Suprapubic skin (tissue), 4 donors: ENCODE measurements at regions not wholly inside any gene's neighbourhood (a gene's known extent, or its start where the extent isn't known, plus 50 kb on each side); places are given as distances from the start of the nearest gene placed in this dataset.

Experiments
- CTCF ChIP-seq, 2 donors: fragments of 200-600 bp in 1 of 2; fragments of 450-650 bp in 1 of 2; sonication (generic) in 1 of 2; IDR thresholded peaks; one replicate each; pipeline ENCODE4 v1.5.1; 2016 to 2019; ENCODE audit warnings: antibody characterized with exemption in 2 of 2, mild to moderate bottlenecking in 1 of 2, moderate library complexity in 1 of 2
- EP300 ChIP-seq: sonication (generic); formaldehyde crosslinking; IDR thresholded peaks from one replicate; pipeline ENCODE4 v1.6.1; 2017; ENCODE audit warnings: antibody characterized with exemption
- POLR2A ChIP-seq, 2 donors: fragments of 450-650 bp; IDR thresholded peaks; one replicate each; pipeline ENCODE4 v1.6.1; 2017; ENCODE audit warnings: antibody characterized with exemption in 2 of 2, mild to moderate bottlenecking in 2 of 2, moderate library complexity in 2 of 2
- POLR2AphosphoS5 ChIP-seq, 3 donors: sonication (generic); formaldehyde crosslinking; IDR thresholded peaks; one replicate each; pipeline ENCODE4 v1.6.1; 2017; ENCODE audit warnings: antibody characterized with exemption in 3 of 3

- TF ChIP-seq CTCF (IDR thresholded peaks at IDR 0.05) (no peak), POLR2A (IDR thresholded peaks at IDR 0.05) (no peak), POLR2AphosphoS5 (IDR thresholded peaks at IDR 0.05) (no peak), EP300 (no peak)
Measured at GRCh38 chr12:41932470-41932991, 212.1 kb downstream of the GXYLT1 start.
